Large intestine (tissue), 3 donors: ENCODE measurements at regions not wholly inside any gene's neighbourhood (a gene's known extent, or its start where the extent isn't known, plus 50 kb on each side); places are given as distances from the start of the nearest gene placed in this dataset.

Source experiments
- DNase-seq, 2 donors: peaks; one replicate each; pipeline versions ENCODE4 v3.0.0 to v3.0.0-alpha.2; 2013
- H3K27ac ChIP-seq: one replicate; pipeline ENCODE4 v1.5.1; 2013; ENCODE audit warnings: low read length
- H3K27me3 ChIP-seq: 2 replicates; pipeline ENCODE4 v1.6.1; 2013; ENCODE audit warnings: low read length; ENCODE audit not compliant: control insufficient read depth, insufficient read depth
- H3K36me3 ChIP-seq: 2 replicates; pipeline ENCODE4 v1.6.1; 2013; ENCODE audit warnings: low read length; ENCODE audit not compliant: control insufficient read depth, insufficient read depth
- H3K4me1 ChIP-seq: one replicate; pipeline ENCODE4 v1.6.1; 2013; ENCODE audit warnings: low read length; ENCODE audit not compliant: control insufficient read depth, insufficient read depth
- H3K4me3 ChIP-seq: one replicate; pipeline ENCODE4 v1.5.1; 2013; ENCODE audit warnings: low read length
- H3K9me3 ChIP-seq: one replicate; pipeline ENCODE4 v1.6.1; 2013; ENCODE audit warnings: mild to moderate bottlenecking, low read depth, low read length, moderate library complexity; ENCODE audit not compliant: control insufficient read depth
- WGBS: methylation state at CpG from one replicate; pipeline ENCODE4 v1.1.5; 2013; ENCODE audit warnings: low lambda C conversion rate; ENCODE audit not compliant: insufficient coverage; 5-methylcytosine and 5-hydroxymethylcytosine counted together

- H3K9me3 ChIP-seq: no peaks in the 10 kb centered on the region
- H3K4me1 ChIP-seq: no peaks in the 10 kb centered on the region
- no peak overlapping the region for H3K4me3 ChIP-seq
- no peak overlapping the region for H3K27ac ChIP-seq
- no peak for DNase-seq
- WGBS: no CpG with 5 or more reads among the region's 2 CpGs
- peaks cover 9% of the 10 kb centered on the region for H3K27me3 ChIP-seq
- H3K36me3 ChIP-seq: no peaks in the 10 kb centered on the region
Observed at GRCh38 chr2:20931346-20931745, 108.4 kb upstream of the LDAH start.

GRCh38 chr2:20930928-20931327 lies 108.0 kb upstream of the LDAH start:
- no peak overlapping the region for H3K4me3 ChIP-seq
- no peaks in the 10 kb centered on the region for H3K9me3 ChIP-seq
- H3K4me1 ChIP-seq: no peaks in the 10 kb centered on the region
- peaks cover 9% of the 10 kb centered on the region for H3K27me3 ChIP-seq
- H3K36me3 ChIP-seq: no peaks in the 10 kb centered on the region
- no CpG with 5 or more reads among the region's 3 CpGs for WGBS
- H3K27ac ChIP-seq: no peak overlapping the region
- no peak for DNase-seq

- Histone ChIP-seq H3K27ac (no peak overlapping the region), H3K27me3 (peaks cover 2% of the 10 kb centered on the region), H3K9me3 (no peaks in the 10 kb centered on the region), H3K4me1 (no peaks in the 10 kb centered on the region), H3K4me3 (no peak overlapping the region), H3K36me3 (no peaks in the 10 kb centered on the region)
- DNase-seq: no peak
Observed at GRCh38 chr2:20929721-20930120, 106.8 kb upstream of the LDAH start.

GRCh38 chr2:20928617-20929016 lies 105.7 kb upstream of the LDAH start:
- Histone ChIP-seq H3K4me1 (no peaks in the 10 kb centered on the region), H3K36me3 (no peaks in the 10 kb centered on the region), H3K27ac (no peak overlapping the region), H3K9me3 (no peaks in the 10 kb centered on the region), H3K4me3 (no peak overlapping the region), H3K27me3 (peaks cover 2% of the 10 kb centered on the region)
- WGBS: 100% methylated on average over 1 of the region's 3 CpGs
- no peak for DNase-seq

GRCh38 chr2:20925265-20925889 lies 102.5 kb upstream of the LDAH start:
- Histone ChIP-seq H3K9me3 (no peaks in the 10 kb centered on the region), H3K36me3 (no peaks in the 10 kb centered on the region), H3K27ac (no peak overlapping the region), H3K27me3 (no peaks in the 10 kb centered on the region), H3K4me1 (no peaks in the 10 kb centered on the region), H3K4me3 (no peak overlapping the region)
- no CpG with 5 or more reads among the region's 5 CpGs for WGBS
- no peak for DNase-seq

GRCh38 chr2:20919297-20919800 lies 96.4 kb upstream of the LDAH start:
- H3K27me3 ChIP-seq: peaks cover 18% of the 10 kb centered on the region
- no peak overlapping the region for H3K4me3 ChIP-seq
- no peaks in the 10 kb centered on the region for H3K9me3 ChIP-seq
- no peak overlapping the region for H3K27ac ChIP-seq
- no CpG with 5 or more reads among the region's 8 CpGs for WGBS
- no peak for DNase-seq
- H3K4me1 ChIP-seq: no peaks in the 10 kb centered on the region
- no peaks in the 10 kb centered on the region for H3K36me3 ChIP-seq

GRCh38 chr2:20917719-20918572 lies 95.0 kb upstream of the LDAH start:
- peaks cover 20% of the 10 kb centered on the region for H3K27me3 ChIP-seq
- no peaks in the 10 kb centered on the region for H3K9me3 ChIP-seq
- no peak overlapping the region for H3K4me3 ChIP-seq
- H3K36me3 ChIP-seq: no peaks in the 10 kb centered on the region
- H3K27ac ChIP-seq: no peak overlapping the region
- no peak for DNase-seq
- H3K4me1 ChIP-seq: no peaks in the 10 kb centered on the region
- WGBS: 90% methylated on average over 2 of the region's 11 CpGs

GRCh38 chr2:20917287-20917660 lies 94.4 kb upstream of the LDAH start:
- peaks cover 22% of the 10 kb centered on the region for H3K27me3 ChIP-seq
- WGBS: no CpG with 5 or more reads among the region's 8 CpGs
- no peak overlapping the region for H3K27ac ChIP-seq
- H3K36me3 ChIP-seq: no peaks in the 10 kb centered on the region
- H3K9me3 ChIP-seq: no peaks in the 10 kb centered on the region
- no peaks in the 10 kb centered on the region for H3K4me1 ChIP-seq
- H3K4me3 ChIP-seq: no peak overlapping the region
- DNase-seq: no peak

GRCh38 chr2:20916604-20917286 lies 93.8 kb upstream of the LDAH start:
- Histone ChIP-seq H3K36me3 (no peaks in the 10 kb centered on the region), H3K27me3 (peaks cover 23% of the 10 kb centered on the region), H3K27ac (no peak overlapping the region), H3K4me3 (no peak overlapping the region), H3K9me3 (no peaks in the 10 kb centered on the region), H3K4me1 (no peaks in the 10 kb centered on the region)
- DNase-seq: peak in 1 of 2 donors; percentile 16
- no CpG with 5 or more reads among the region's 7 CpGs for WGBS

- no peak overlapping the region for H3K27ac ChIP-seq
- H3K36me3 ChIP-seq: no peaks in the 10 kb centered on the region
- no peak overlapping the region for H3K4me3 ChIP-seq
- no peaks in the 10 kb centered on the region for H3K4me1 ChIP-seq
- no peak for DNase-seq
- H3K9me3 ChIP-seq: no peaks in the 10 kb centered on the region
- peaks cover 23% of the 10 kb centered on the region for H3K27me3 ChIP-seq
- 67% methylated on average over 1 of the region's 4 CpGs for WGBS
Observed at GRCh38 chr2:20915271-20915670, 92.4 kb upstream of the LDAH start.
